HG03097 (cell line): ENCODE measurements at regions not wholly inside any gene's neighbourhood (a gene's known extent, or its start where the extent isn't known, plus 50 kb on each side); places are given as distances from the start of the nearest gene placed in this dataset.

ENCODE experiments used
- ATAC-seq: cut with Tn5 transposase; IDR thresholded peaks from one replicate; pipeline ENCODE4 v1.9.1; 2021; ENCODE audit not compliant: unreplicated experiment, low FRiP score

- no peak for ATAC-seq
These were observed 592.2 kb upstream of the SYT4 start for GRCh38 chr18:43869451-43870008.

DNA sequence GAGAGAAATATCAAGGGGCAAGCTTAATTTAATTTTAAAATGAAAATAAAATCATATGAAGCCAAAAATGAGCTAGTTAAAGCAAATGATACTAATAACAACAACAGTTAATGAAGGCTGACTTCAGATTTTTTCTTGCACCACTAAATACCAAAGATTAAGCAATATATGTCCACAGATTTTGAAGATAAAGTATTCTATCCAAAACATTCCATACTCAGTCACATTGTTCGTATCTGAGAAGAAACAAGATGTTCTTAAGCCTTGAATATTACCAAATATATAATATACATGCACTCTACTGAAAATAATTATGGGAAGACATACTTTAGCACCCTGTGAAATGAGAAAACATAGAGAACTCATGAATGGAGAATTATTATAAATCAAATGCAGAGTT is 593.3 kb upstream of the SYT4 start:
- no peak for ATAC-seq

GRCh38 chr18:43875511-43875910 is 598.2 kb upstream of the SYT4 start:
- no peak for ATAC-seq

DNA sequence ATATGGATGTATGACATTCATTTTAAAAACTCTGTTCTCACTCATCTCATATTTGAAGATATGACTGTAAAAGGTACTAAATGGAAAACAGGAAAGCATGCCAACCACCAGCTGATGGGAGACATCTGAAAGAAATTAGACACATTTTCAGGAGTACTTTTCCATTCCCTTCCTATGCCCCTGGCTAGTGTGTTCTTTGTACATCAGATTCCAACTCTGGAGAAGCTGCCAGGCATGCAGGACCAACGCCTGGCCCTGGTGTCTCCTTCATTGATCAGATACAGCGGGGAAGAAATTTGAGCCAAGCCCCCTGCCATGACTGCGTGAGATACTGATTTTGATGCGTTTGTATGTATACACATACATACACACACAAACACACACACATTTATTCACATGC is 599.0 kb upstream of the SYT4 start:
- ATAC-seq: no peak

DNA sequence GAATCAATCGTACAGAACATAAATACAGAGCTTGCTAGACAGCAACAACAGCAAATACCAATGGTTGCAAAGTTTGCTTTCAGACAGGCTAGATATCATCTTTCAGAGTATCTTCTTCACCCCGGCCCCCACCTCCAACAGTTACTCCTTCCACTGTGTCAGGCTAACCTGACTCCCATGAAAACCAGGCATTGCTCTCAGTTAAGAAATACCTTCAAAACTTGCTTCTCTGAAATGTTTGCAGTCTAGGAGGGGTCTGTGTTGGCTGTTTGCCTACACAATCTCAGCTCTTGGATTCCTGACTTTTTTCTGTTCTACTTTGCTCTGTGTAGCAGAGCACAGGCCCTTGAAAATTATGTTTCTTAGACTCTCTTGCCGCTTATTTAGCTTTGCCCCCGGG is 599.5 kb upstream of the SYT4 start:
- ATAC-seq: no peak

GRCh38 chr18:43877616-43878321 is 600.5 kb upstream of the SYT4 start:
- ATAC-seq: no peak

DNA sequence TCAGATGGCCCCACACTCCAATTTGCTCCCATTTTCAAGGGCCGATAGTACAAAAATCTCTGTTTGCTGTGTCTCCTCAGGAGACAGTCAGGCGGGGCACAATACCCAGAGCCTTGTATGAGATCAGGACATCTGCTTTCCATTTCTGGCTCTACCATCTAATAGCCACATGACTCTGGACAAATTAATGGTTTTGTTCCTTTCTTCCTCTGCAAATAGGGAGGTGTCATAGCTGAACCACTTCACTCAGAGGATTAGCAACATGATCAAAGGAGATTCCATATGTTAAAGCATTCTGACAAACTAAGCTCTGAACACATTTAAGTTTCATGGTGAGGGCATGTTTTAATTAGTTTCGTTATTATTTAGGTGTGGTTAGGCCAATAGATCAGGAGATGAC is 602.1 kb upstream of the SYT4 start:
- no peak for ATAC-seq

GRCh38 chr18:43882358-43883055 is 605.2 kb upstream of the SYT4 start:
- no peak for ATAC-seq

- no peak for ATAC-seq
These were observed 606.6 kb upstream of the SYT4 start for GRCh38 chr18:43883886-43884285.

DNA sequence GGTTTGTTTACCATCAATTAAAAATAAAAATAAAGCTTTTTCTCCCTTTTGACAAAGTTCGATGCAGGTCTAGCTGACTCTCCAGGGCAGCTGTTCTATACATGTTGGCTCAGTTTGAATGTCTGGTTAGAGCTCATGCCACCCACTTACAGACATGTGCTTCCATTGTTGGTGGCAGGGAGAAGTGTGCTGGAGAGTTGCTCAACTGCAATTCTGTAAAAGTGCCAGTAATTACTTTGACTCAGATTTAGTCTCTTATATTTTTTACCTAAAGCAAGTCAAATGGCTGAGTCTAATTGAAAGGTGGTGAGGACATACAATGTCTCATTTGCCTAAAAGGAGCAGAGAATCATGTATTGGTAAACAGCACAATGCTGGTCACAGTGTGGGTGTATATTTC is 609.1 kb upstream of the SYT4 start:
- ATAC-seq: no peak

- ATAC-seq: no peak
These were observed 610.2 kb upstream of the SYT4 start for GRCh38 chr18:43887491-43887890.

GRCh38 chr18:43888598-43888997 is 611.3 kb upstream of the SYT4 start:
- no peak for ATAC-seq

GRCh38 chr18:43893001-43893637 is 615.8 kb upstream of the SYT4 start:
- no peak for ATAC-seq

GRCh38 chr18:43904209-43904837 is 627.0 kb upstream of the SYT4 start:
- no peak for ATAC-seq

DNA sequence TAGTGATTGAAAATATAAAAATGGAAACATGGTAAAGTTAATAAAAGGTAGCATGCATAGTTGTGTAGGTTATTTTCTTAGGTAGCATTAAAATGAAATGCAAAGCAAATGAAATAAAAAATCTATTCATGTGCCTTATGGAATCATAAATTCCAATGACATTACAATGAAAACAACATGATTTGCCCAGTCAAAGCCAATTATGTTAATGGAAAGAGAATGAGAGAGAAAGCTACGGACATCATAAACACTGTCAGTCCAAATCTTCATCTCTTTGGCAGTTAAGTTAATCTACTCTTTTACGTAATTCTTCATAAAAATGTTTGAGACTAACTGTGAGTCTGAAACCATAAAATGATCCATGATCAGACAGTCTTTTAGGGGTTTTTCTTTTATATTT is 636.7 kb upstream of the SYT4 start:
- ATAC-seq: no peak

- ATAC-seq: no peak
These were observed 639.7 kb upstream of the SYT4 start for GRCh38 chr18:43916984-43917383.

- no peak for ATAC-seq
These were observed 640.2 kb upstream of the SYT4 start for GRCh38 chr18:43917520-43917919.

GRCh38 chr18:43919551-43919950 is 642.3 kb upstream of the SYT4 start:
- ATAC-seq: no peak

- no peak for ATAC-seq
These were observed 654.1 kb upstream of the SYT4 start for GRCh38 chr18:43931439-43931838.

- no peak for ATAC-seq
These were observed 654.9 kb upstream of the SYT4 start for GRCh38 chr18:43932140-43932539.

DNA sequence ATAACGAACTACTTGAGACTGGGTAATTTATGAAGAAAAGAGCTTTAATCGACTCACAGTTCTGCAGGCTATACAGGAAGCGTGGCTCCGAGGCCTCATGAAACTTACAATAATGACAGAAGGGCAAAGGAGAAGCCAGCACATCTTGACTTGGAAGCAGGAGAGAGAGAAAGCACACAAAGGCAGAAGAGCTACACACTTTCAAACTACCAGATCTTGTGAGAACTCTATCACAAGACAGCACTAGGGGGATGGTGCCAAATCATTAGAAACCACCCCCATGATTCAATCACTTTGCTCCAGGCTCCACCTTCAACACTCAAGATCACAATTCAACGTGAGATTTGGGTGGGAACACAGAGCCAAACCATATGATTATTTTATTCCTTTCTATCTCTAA is 655.9 kb upstream of the SYT4 start:
- ATAC-seq: no peak
